NCI-H2081 (cell line): ENCODE measurements at regions not wholly inside any gene's neighbourhood (a gene's known extent, or its start where the extent isn't known, plus 50 kb on each side); places are given as distances from the start of the nearest gene placed in this dataset.
"Not testable (repeated sequence)": the region's sequence is repeated elsewhere in the genome, so short reads cannot be mapped to it uniquely, and the experiment has no call there.

ENCODE experiments used
- DNase-seq, 2 experiments: peaks; one replicate each; lab custom pipeline; 2025; lab: John Stamatoyannopoulos, UW

GRCh38 chr1:178572604-178573003 is 59.7 kb downstream of the TEX35 start:
- no peak for DNase-seq

GRCh38 chr1:178573330-178573729 is 60.4 kb downstream of the TEX35 start:
- DNase-seq, result no peak

- peak in 1 of 2 experiments; percentile 45 for DNase-seq
These were observed 61.4 kb downstream of the TEX35 start for GRCh38 chr1:178574345-178574744.

- no peak for DNase-seq
These were observed 62.9 kb downstream of the TEX35 start for GRCh38 chr1:178575611-178576361.

- DNase-seq, result no peak
These were observed 63.9 kb downstream of the TEX35 start for GRCh38 chr1:178576841-178577240.

- DNase-seq, result no peak
These were observed 65.0 kb downstream of the TEX35 start for GRCh38 chr1:178577882-178578281.

GRCh38 chr1:178578541-178578940 is 65.6 kb downstream of the TEX35 start:
- no peak for DNase-seq

- DNase-seq, result no peak
These were observed 66.2 kb downstream of the TEX35 start for GRCh38 chr1:178579095-178579494.

- DNase-seq, result no peak
These were observed 66.7 kb downstream of the TEX35 start for GRCh38 chr1:178579562-178579961.

- DNase-seq, result no peak
These were observed 67.2 kb downstream of the TEX35 start for GRCh38 chr1:178580096-178580495.

- DNase-seq, result no peak
These were observed 68.0 kb downstream of the TEX35 start for GRCh38 chr1:178580876-178581275.

GRCh38 chr1:178581351-178582303 is 68.7 kb downstream of the TEX35 start:
- DNase-seq, result peak in 1 of 2 experiments; percentile 24

- DNase-seq, result no peak
These were observed 74.2 kb downstream of the TEX35 start for GRCh38 chr1:178587096-178587495.

GRCh38 chr1:178587975-178588374 is 75.1 kb downstream of the TEX35 start:
- no peak for DNase-seq

GRCh38 chr1:178589042-178589441 is 76.1 kb downstream of the TEX35 start:
- DNase-seq, result not testable (repeated sequence)

GRCh38 chr1:178591811-178592210 is 78.9 kb downstream of the TEX35 start:
- DNase-seq, result not testable (repeated sequence)

- no peak for DNase-seq
These were observed 80.6 kb downstream of the TEX35 start for GRCh38 chr1:178593515-178593914.

- no peak for DNase-seq
These were observed 81.2 kb downstream of the TEX35 start for GRCh38 chr1:178594133-178594532.

GRCh38 chr1:178595491-178595890 is 82.6 kb downstream of the TEX35 start:
- DNase-seq, result no peak

GRCh38 chr1:178599087-178599486 is 86.2 kb downstream of the TEX35 start:
- DNase-seq, result no peak

- DNase-seq, result no peak
These were observed 86.8 kb downstream of the TEX35 start for GRCh38 chr1:178599745-178600144.

GRCh38 chr1:178603926-178604325 is 91.0 kb downstream of the TEX35 start:
- DNase-seq, result no peak

- no peak for DNase-seq
These were observed 93.9 kb downstream of the TEX35 start for GRCh38 chr1:178606839-178607238.
